ENCODE measurements at regions not wholly inside any gene's neighbourhood (a gene's known extent, or its start where the extent isn't known, plus 50 kb on each side); places are given as distances from the start of the nearest gene placed in this dataset.
"Not testable (repeated sequence)": the region's sequence is repeated elsewhere in the genome, so short reads cannot be mapped to it uniquely, and the experiment has no call there.

GRCh38 chr4:72929596-72930274 is 139.8 kb downstream of the COX18 start:
- CTCF ChIA-PET; H3K36me3 Mint-ChIP-seq (ENCODE audit: low read depth); H3K4me3 Mint-ChIP-seq; DNase-seq; H3K27ac Mint-ChIP-seq; H3K9me3 Mint-ChIP-seq; POLR2A ChIA-PET; H3K4me1 Mint-ChIP-seq; H3K27me3 Mint-ChIP-seq: not testable (repeated sequence)

DNA sequence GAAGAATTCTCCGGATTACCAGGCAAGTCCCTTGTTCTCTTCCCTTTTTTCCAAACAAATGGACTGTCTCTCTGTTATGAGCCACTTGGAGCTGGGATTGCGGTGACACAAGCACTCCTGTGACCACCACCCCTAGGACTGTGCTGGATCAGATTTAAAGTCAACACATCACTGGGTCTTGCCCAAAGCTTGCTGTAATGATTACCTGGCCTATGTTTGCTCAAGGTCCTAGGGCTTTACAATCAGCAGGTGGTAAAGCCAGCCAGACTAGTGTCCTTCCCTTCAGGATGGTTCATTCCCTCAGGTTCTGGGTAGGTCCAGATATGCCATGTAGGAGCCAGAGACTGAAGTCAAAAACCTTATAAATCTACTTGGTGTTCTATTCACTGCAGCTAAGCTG is 144.7 kb downstream of the COX18 start:
- no peaks in the 10 kb centered on the region for H3K36me3 Mint-ChIP-seq (ENCODE audit: low read depth)
- H3K9me3 Mint-ChIP-seq = no peaks in the 10 kb centered on the region
- H3K27me3 Mint-ChIP-seq = no peaks in the 10 kb centered on the region
- POLR2A ChIA-PET = no interaction called here
- CTCF ChIA-PET = interaction anchor here (1.0 kb wide), 1 partner anchor 225 kb away, joined by 3 read pairs; no protein-coding TSS in a partner anchor
- no peak for DNase-seq
- no peaks in the 10 kb centered on the region for H3K4me1 Mint-ChIP-seq
- no peak overlapping the region for H3K27ac Mint-ChIP-seq
- H3K4me3 Mint-ChIP-seq = no peak overlapping the region

GRCh38 chr4:72919937-72920336 is 149.6 kb downstream of the COX18 start:
- ChIA-PET CTCF (no interaction called here), POLR2A (no interaction called here)
- Mint-ChIP-seq H3K9me3 (no peaks in the 10 kb centered on the region), H3K27me3 (no peaks in the 10 kb centered on the region), H3K4me3 (no peak overlapping the region), H3K4me1 (no peaks in the 10 kb centered on the region), H3K27ac (no peak overlapping the region), H3K36me3 (ENCODE audit: low read depth) (no peaks in the 10 kb centered on the region)
- no peak for DNase-seq

GRCh38 chr4:72919464-72919863 is 150.1 kb downstream of the COX18 start:
- ChIA-PET POLR2A (no interaction called here), CTCF (no interaction called here)
- H3K4me1 Mint-ChIP-seq = no peaks in the 10 kb centered on the region
- no peaks in the 10 kb centered on the region for H3K9me3 Mint-ChIP-seq
- no peaks in the 10 kb centered on the region for H3K36me3 Mint-ChIP-seq (ENCODE audit: low read depth)
- no peak overlapping the region for H3K27ac Mint-ChIP-seq
- H3K27me3 Mint-ChIP-seq = no peaks in the 10 kb centered on the region
- H3K4me3 Mint-ChIP-seq = no peak overlapping the region
- no peak for DNase-seq

GRCh38 chr4:72918362-72918761 is 151.2 kb downstream of the COX18 start:
- POLR2A ChIA-PET = no interaction called here
- DNase-seq = no peak
- Mint-ChIP-seq H3K27me3 (no peaks in the 10 kb centered on the region), H3K4me3 (no peak overlapping the region), H3K9me3 (no peaks in the 10 kb centered on the region), H3K36me3 (ENCODE audit: low read depth) (no peaks in the 10 kb centered on the region), H3K27ac (no peak overlapping the region), H3K4me1 (no peaks in the 10 kb centered on the region)
- CTCF ChIA-PET = no interaction called here

- CTCF ChIA-PET = no interaction called here
- no peak overlapping the region for H3K27ac Mint-ChIP-seq
- no peak for DNase-seq
- POLR2A ChIA-PET = no interaction called here
- no peaks in the 10 kb centered on the region for H3K27me3 Mint-ChIP-seq
- no peaks in the 10 kb centered on the region for H3K36me3 Mint-ChIP-seq (ENCODE audit: low read depth)
- H3K4me1 Mint-ChIP-seq = no peaks in the 10 kb centered on the region
- peaks cover 2% of the 10 kb centered on the region for H3K9me3 Mint-ChIP-seq
- H3K4me3 Mint-ChIP-seq = no peak overlapping the region
Observed at GRCh38 chr4:72911316-72911715, 158.2 kb downstream of the COX18 start.

DNA sequence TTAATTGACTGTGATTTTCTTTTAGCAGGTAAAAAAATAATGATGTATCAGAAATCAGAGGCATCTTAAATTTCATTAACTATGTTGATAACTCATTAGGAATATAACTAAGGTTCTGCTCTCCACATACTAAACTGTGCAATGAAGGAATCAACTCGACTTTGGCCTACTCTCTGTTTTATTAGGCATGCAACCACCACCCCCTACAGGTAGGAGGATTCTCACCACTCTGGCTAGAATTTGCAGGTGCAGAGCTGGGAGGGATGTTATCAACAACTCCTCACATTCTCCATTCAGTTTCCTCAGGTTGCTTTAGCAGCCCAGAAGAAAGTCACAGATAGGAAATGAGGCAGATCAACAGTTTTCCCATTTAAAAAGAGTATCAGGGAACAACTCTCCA is 160.1 kb downstream of the COX18 start:
- H3K27me3 Mint-ChIP-seq = no peaks in the 10 kb centered on the region
- CTCF ChIA-PET = no interaction called here
- no peaks in the 10 kb centered on the region for H3K4me1 Mint-ChIP-seq
- no peaks in the 10 kb centered on the region for H3K36me3 Mint-ChIP-seq (ENCODE audit: low read depth)
- H3K9me3 Mint-ChIP-seq = peaks cover 5% of the 10 kb centered on the region
- no peak overlapping the region for H3K27ac Mint-ChIP-seq
- DNase-seq = no peak
- H3K4me3 Mint-ChIP-seq = no peak overlapping the region
- POLR2A ChIA-PET = no interaction called here

GRCh38 chr4:72902354-72902753 is 167.2 kb downstream of the COX18 start:
- CTCF ChIA-PET = no interaction called here

GRCh38 chr4:72901553-72901952 is 168.0 kb downstream of the COX18 start:
- no peak for DNase-seq
- Mint-ChIP-seq H3K27me3 (no peaks in the 10 kb centered on the region), H3K4me1 (no peaks in the 10 kb centered on the region), H3K9me3 (peaks cover 3% of the 10 kb centered on the region), H3K27ac (no peak overlapping the region), H3K36me3 (ENCODE audit: low read depth) (no peaks in the 10 kb centered on the region), H3K4me3 (no peak overlapping the region)
- ChIA-PET POLR2A (no interaction called here), CTCF (no interaction called here)

More at GRCh38 chr4:72902354-72902753, 167.2 kb downstream of the COX18 start:
- DNase-seq = no peak
- no peak overlapping the region for H3K4me3 Mint-ChIP-seq
- H3K27me3 Mint-ChIP-seq = no peaks in the 10 kb centered on the region
- H3K4me1 Mint-ChIP-seq = no peaks in the 10 kb centered on the region
- H3K9me3 Mint-ChIP-seq = peaks cover 3% of the 10 kb centered on the region
- no peak overlapping the region for H3K27ac Mint-ChIP-seq
- POLR2A ChIA-PET = no interaction called here
- H3K36me3 Mint-ChIP-seq (ENCODE audit: low read depth) = no peaks in the 10 kb centered on the region

DNA sequence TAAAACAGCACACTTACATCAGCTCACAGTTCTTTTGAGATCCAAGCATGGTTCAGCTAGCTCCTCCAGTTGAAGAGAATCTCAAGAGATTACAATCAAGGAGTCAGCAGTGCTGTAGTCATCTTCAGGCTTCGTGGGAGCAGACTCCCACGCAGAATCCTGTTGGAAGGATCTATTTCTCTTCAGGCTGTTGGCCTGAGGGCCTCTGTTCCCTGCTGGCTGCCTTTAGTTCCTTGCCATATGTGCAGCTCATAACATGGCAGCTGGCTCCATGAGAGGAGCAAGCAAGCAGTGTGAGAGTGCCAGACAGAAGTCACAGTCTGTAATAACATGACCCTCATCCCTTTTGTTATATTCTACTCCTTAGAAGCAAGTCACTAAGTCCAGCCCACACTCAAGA is 168.6 kb downstream of the COX18 start:
- no peak for DNase-seq
- ChIA-PET CTCF (no interaction called here), POLR2A (no interaction called here)
- H3K4me1 Mint-ChIP-seq = no peaks in the 10 kb centered on the region
- no peak overlapping the region for H3K27ac Mint-ChIP-seq
- H3K4me3 Mint-ChIP-seq = no peak overlapping the region
- H3K9me3 Mint-ChIP-seq = peaks cover 3% of the 10 kb centered on the region
- no peaks in the 10 kb centered on the region for H3K36me3 Mint-ChIP-seq (ENCODE audit: low read depth)
- no peaks in the 10 kb centered on the region for H3K27me3 Mint-ChIP-seq

- no peaks in the 10 kb centered on the region for H3K36me3 Mint-ChIP-seq (ENCODE audit: low read depth)
- no peaks in the 10 kb centered on the region for H3K9me3 Mint-ChIP-seq
- ChIA-PET CTCF (no interaction called here), POLR2A (no interaction called here)
- H3K27me3 Mint-ChIP-seq = no peaks in the 10 kb centered on the region
- no peak overlapping the region for H3K27ac Mint-ChIP-seq
- H3K4me3 Mint-ChIP-seq = no peak overlapping the region
- no peaks in the 10 kb centered on the region for H3K4me1 Mint-ChIP-seq
- DNase-seq = no peak
Observed at GRCh38 chr4:72899621-72900020, 169.9 kb downstream of the COX18 start.

DNA sequence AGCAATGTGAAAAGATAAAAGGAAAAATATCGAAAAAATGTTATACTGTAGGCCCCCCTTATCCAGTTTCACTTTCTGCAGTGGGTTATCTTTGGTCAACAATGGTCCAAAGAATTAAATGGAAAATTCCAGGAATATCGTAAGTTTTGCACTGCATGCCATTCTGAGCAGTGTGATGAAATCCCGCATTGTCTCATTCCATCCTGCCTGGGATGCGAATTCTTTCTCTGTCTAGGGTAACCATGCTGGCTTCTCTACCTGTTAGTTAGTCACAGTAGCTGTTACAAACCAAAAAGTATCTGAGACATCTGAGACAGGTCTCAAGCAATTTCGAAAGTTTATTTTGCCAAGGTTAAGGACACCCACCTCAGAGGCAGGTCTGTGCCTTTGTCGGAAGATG is 170.3 kb downstream of the COX18 start:
- DNase-seq = no peak
- no peak overlapping the region for H3K4me3 Mint-ChIP-seq
- no peak overlapping the region for H3K27ac Mint-ChIP-seq
- ChIA-PET CTCF (no interaction called here), POLR2A (no interaction called here)
- no peaks in the 10 kb centered on the region for H3K27me3 Mint-ChIP-seq
- H3K9me3 Mint-ChIP-seq = no peaks in the 10 kb centered on the region
- H3K4me1 Mint-ChIP-seq = no peaks in the 10 kb centered on the region
- no peaks in the 10 kb centered on the region for H3K36me3 Mint-ChIP-seq (ENCODE audit: low read depth)

DNA sequence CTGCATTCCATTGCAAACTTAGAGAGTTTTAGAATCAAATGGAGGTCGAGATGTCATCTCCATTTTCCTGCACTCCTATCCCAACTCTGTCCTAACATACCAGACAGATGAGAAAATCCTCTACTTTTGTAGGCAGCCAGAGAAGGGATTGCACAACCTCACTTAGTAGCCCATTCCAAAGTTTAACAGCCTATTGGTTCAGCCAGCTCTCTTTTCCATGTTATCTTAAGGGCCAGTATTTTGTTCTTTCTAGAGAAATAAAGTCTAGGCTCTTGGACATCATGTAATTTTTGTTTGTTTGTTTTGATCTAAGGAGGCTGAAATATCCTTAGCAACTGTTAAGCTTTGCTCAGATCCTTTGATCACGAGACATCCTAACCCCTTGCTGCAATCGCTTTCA is 173.0 kb downstream of the COX18 start:
- no peak overlapping the region for H3K4me3 Mint-ChIP-seq
- CTCF ChIA-PET = no interaction called here

DNA sequence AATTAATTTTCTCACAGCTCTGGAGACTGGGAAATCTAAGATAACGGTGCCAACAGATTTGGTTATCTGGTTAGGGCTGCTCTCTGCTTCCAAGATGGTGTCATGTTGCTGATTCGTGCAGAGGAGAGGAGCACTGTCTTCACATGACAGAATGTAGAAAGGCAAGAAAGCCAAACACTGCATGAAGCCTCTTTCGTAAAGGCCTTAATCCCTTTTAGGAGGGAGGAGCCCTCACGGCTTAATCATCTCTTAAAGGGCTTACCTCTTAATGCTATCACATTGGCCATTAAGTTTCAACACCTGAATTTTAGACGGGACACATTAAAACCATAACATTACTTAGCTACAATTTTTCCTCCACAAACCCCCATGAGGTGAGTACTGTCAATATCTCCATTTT is 174.1 kb downstream of the COX18 start:
- POLR2A ChIA-PET = no interaction called here
- CTCF ChIA-PET = no interaction called here
- Mint-ChIP-seq H3K27me3 (peaks cover 5% of the 10 kb centered on the region), H3K4me1 (no peaks in the 10 kb centered on the region), H3K36me3 (ENCODE audit: low read depth) (no peaks in the 10 kb centered on the region), H3K9me3 (no peaks in the 10 kb centered on the region), H3K27ac (no peak overlapping the region), H3K4me3 (no peak overlapping the region)
- DNase-seq = no peak

More for the DNA sequence above, 173.0 kb downstream of the COX18 start:
- Mint-ChIP-seq H3K27ac (no peak overlapping the region), H3K36me3 (ENCODE audit: low read depth) (no peaks in the 10 kb centered on the region), H3K27me3 (peaks cover 5% of the 10 kb centered on the region), H3K9me3 (no peaks in the 10 kb centered on the region), H3K4me1 (no peaks in the 10 kb centered on the region)
- DNase-seq = no peak
- POLR2A ChIA-PET = no interaction called here

Measured in activated CD4-positive, alpha-beta T cell treated with anti-CD3 and anti-CD28 coated beads, Interleukin-2, amount 10 ng/mL, durations not matched to agents 7 days and 5 days (primary cell).